Gastroesophageal sphincter (tissue), 3 donors: ENCODE measurements at regions not wholly inside any gene's neighbourhood (a gene's known extent, or its start where the extent isn't known, plus 50 kb on each side); places are given as distances from the start of the nearest gene placed in this dataset.

Source experiments
- EP300 ChIP-seq: sonication (generic); formaldehyde crosslinking; IDR thresholded peaks from one replicate; pipeline ENCODE4 v1.6.1; 2017; ENCODE audit warnings: antibody characterized with exemption, mild to moderate bottlenecking
- POLR2A ChIP-seq, 2 donors: fragments of 450-650 bp; IDR thresholded peaks; one replicate each; pipeline ENCODE4 v1.6.1; 2017; ENCODE audit warnings: antibody characterized with exemption in 2 of 2, mild to moderate bottlenecking in 2 of 2, moderate library complexity in 1 of 2
- POLR2AphosphoS5 ChIP-seq: sonication (generic); formaldehyde crosslinking; IDR thresholded peaks from one replicate; pipeline ENCODE4 v1.6.1; 2017; ENCODE audit warnings: antibody characterized with exemption
- TF ChIP-seq, protein P1 (sequence below), 4 experiments: fragments of 200-600 bp in 2 of 4; fragments of 450-650 bp in 2 of 4; sonication (generic) in 1 of 4; IDR thresholded peaks; one replicate each; pipeline ENCODE4 v1.5.1; 2017 to 2019; ENCODE audit warnings: antibody characterized with exemption in 4 of 4, mild to moderate bottlenecking in 2 of 4, moderate library complexity in 2 of 4

DNA sequence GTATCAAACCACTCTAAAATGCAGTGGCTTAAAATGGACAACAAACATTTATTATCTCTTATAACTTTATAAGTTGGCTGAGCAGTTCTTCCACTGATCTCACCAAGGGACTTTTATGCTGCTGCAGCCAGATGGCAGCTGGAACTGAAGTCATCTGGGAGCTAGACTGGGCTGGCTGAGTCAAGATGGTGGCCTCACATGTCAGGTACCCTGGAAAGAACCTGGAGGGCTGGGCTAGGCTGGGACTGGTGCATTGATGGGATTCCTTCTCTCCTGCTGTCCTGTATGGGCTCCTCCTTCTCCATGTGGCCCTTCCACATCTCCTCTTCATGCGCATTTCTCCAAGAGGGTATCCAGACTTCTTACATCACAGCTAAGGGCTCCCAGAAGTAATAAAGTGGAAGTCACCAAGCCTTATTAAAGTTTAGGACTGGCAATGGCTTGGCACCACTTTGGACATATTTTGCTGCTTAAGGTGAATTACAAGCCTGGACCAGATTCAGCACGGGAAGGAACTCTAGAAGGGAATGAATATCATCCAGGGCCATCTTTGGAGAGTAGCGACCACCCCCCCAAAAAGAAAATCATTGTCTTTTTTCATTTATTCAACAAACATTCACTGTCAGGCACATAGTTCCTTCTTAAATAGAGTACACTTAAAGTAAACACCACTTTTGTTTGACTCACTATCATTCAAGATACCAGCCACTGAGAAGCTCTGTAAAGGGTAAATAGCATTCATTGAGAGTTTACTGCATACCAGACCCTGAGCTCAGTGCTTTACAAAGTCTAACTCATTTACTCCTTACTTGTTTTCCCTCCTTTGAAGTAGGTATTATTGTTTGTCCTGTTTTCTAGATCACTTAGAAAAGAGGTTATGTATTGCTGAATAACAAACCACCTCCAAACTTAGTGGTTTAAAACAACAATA is 138.0 kb downstream of the ZFP36L2 start:
- TF ChIP-seq, protein P1, sequence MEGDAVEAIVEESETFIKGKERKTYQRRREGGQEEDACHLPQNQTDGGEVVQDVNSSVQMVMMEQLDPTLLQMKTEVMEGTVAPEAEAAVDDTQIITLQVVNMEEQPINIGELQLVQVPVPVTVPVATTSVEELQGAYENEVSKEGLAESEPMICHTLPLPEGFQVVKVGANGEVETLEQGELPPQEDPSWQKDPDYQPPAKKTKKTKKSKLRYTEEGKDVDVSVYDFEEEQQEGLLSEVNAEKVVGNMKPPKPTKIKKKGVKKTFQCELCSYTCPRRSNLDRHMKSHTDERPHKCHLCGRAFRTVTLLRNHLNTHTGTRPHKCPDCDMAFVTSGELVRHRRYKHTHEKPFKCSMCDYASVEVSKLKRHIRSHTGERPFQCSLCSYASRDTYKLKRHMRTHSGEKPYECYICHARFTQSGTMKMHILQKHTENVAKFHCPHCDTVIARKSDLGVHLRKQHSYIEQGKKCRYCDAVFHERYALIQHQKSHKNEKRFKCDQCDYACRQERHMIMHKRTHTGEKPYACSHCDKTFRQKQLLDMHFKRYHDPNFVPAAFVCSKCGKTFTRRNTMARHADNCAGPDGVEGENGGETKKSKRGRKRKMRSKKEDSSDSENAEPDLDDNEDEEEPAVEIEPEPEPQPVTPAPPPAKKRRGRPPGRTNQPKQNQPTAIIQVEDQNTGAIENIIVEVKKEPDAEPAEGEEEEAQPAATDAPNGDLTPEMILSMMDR (IDR thresholded peaks at IDR 0.05) = no peak
- TF ChIP-seq POLR2A (IDR thresholded peaks at IDR 0.05) = no peak
- TF ChIP-seq EP300 = no peak
- TF ChIP-seq POLR2AphosphoS5 = no peak
